GM23248 (cell line): ENCODE measurements at regions not wholly inside any gene's neighbourhood (a gene's known extent, or its start where the extent isn't known, plus 50 kb on each side); places are given as distances from the start of the nearest gene placed in this dataset.
"Not testable (repeated sequence)": the region's sequence is repeated elsewhere in the genome, so short reads cannot be mapped to it uniquely, and the experiment has no call there.

ENCODE experiments used
- DNase-seq: peaks from one replicate; pipeline ENCODE4 v3.0.0-alpha.2; 2015
- H2AFZ ChIP-seq: fragments of 200-600 bp; sonication (generic); 2 replicates; pipeline ENCODE4 v1.6.1; 2016; ENCODE audit warnings: antibody characterized with exemption
- H3F3A ChIP-seq: fragments of 200-600 bp; sonication (generic); 2 replicates; pipeline ENCODE4 v1.6.1; 2016; ENCODE audit warnings: mild to moderate bottlenecking, antibody characterized with exemption, mixed run types; ENCODE audit not compliant: insufficient read depth
- H3K27ac ChIP-seq: fragments of 200-600 bp; sonication (generic); 2 replicates; pipeline ENCODE4 v1.5.1; 2016; ENCODE audit warnings: mild to moderate bottlenecking
- H3K27me3 ChIP-seq: fragments of 200-600 bp; sonication (generic); replicated peaks from 2 replicates; pipeline ENCODE4 v1.6.1; 2016; ENCODE audit warnings: mild to moderate bottlenecking; ENCODE audit not compliant: insufficient read depth
- H3K36me3 ChIP-seq: fragments of 200-600 bp; sonication (generic); 2 replicates; pipeline ENCODE4 v1.6.1; 2016; ENCODE audit warnings: low read depth, mild to moderate bottlenecking
- H3K4me1 ChIP-seq: fragments of 200-600 bp; sonication (generic); 2 replicates; pipeline ENCODE4 v1.6.1; 2016; ENCODE audit warnings: mild to moderate bottlenecking; ENCODE audit not compliant: insufficient read depth
- H3K4me2 ChIP-seq: fragments of 200-600 bp; sonication (generic); one replicate; pipeline ENCODE4 v1.6.1; 2016; ENCODE audit warnings: mild to moderate bottlenecking; ENCODE audit not compliant: unreplicated experiment
- H3K4me3 ChIP-seq: fragments of 200-600 bp; sonication (generic); 2 replicates; pipeline ENCODE4 v1.5.1; 2016; ENCODE audit warnings: mild to moderate bottlenecking
- H3K79me2 ChIP-seq: fragments of 200-600 bp; sonication (generic); 2 replicates; pipeline ENCODE4 v1.6.1; 2016; ENCODE audit warnings: mild to moderate bottlenecking; ENCODE audit not compliant: insufficient read depth
- H3K9ac ChIP-seq: fragments of 200-600 bp; sonication (generic); 2 replicates; pipeline ENCODE4 v1.6.1; 2016; ENCODE audit warnings: mild to moderate bottlenecking
- H3K9me2 ChIP-seq: fragments of 200-600 bp; sonication (generic); 2 replicates; pipeline ENCODE4 v1.6.1; 2016; ENCODE audit warnings: mixed run types, mild to moderate bottlenecking, moderate library complexity; ENCODE audit not compliant: insufficient read depth
- H3K9me3 ChIP-seq: fragments of 200-600 bp; sonication (generic); one replicate; pipeline ENCODE4 v1.6.1; 2017; ENCODE audit warnings: low read depth
- H4K20me1 ChIP-seq: fragments of 200-600 bp; sonication (generic); 2 replicates; pipeline ENCODE4 v1.6.0; 2016; ENCODE audit not compliant: insufficient read depth
- EZH2 ChIP-seq: fragments of 200-600 bp; sonication (generic); IDR thresholded peaks from 2 replicates; pipeline ENCODE4 v1.6.1; 2018; ENCODE audit warnings: antibody characterized with exemption, mild to moderate bottlenecking; ENCODE audit not compliant: insufficient read depth, poor library complexity, severe bottlenecking
- EZH2phosphoT487 ChIP-seq: fragments of 200-600 bp; sonication (generic); IDR thresholded peaks from 2 replicates; pipeline ENCODE4 v1.6.1; 2018; ENCODE audit warnings: antibody characterized with exemption, moderate library complexity, mild to moderate bottlenecking, low read depth; ENCODE audit not compliant: insufficient read depth
- WGBS, 2 experiments: methylation state at CpG; one replicate each; pipeline ENCODE4 v1.1.6; 2015 to 2017; ENCODE audit warnings: low lambda C conversion rate in 2 of 2, low coverage in 1 of 2; ENCODE audit errors: missing lambda C conversion rate in 2 of 2; 5-methylcytosine and 5-hydroxymethylcytosine counted together
- in situ Hi-C: fragments of 300-500 bp; cut with MboI; formaldehyde crosslinking; loops from 2 replicates; pipeline ENCODE4 v1.15.0; 2020

- Histone ChIP-seq H3F3A (no peaks in the 10 kb centered on the region), H2AFZ (no peak overlapping the region), H4K20me1 (no peaks in the 10 kb centered on the region), H3K4me1 (no peaks in the 10 kb centered on the region), H3K4me2 (no peak overlapping the region), H3K4me3 (no peak overlapping the region), H3K9me2 (no peaks in the 10 kb centered on the region), H3K79me2 (no peaks in the 10 kb centered on the region), H3K27ac (no peak overlapping the region), H3K27me3 (no peaks in the 10 kb centered on the region), H3K36me3 (no peaks in the 10 kb centered on the region), H3K9me3 (no peaks in the 10 kb centered on the region), H3K9ac (no peak overlapping the region)
- TF ChIP-seq EZH2phosphoT487 = no peak
- no peak for TF ChIP-seq EZH2
- DNase-seq = peak; percentile 61
- in situ Hi-C loops = no loop called here
Observed at GRCh38 chr18:40152859-40153258, 1802.2 kb upstream of the PIK3C3 start.

- in situ Hi-C loops = no loop called here
- 67 to 76% methylated on average over 4 of the region's 4 CpGs for WGBS, 2 experiments
- H3F3A ChIP-seq = no peaks in the 10 kb centered on the region
- no peaks in the 10 kb centered on the region for H3K27me3 ChIP-seq
- no peak overlapping the region for H3K27ac ChIP-seq
- no peaks in the 10 kb centered on the region for H3K9me2 ChIP-seq
- no peaks in the 10 kb centered on the region for H3K36me3 ChIP-seq
- no peaks in the 10 kb centered on the region for H3K9me3 ChIP-seq
- DNase-seq = no peak
- no peaks in the 10 kb centered on the region for H3K79me2 ChIP-seq
- H3K4me1 ChIP-seq = no peaks in the 10 kb centered on the region
- H3K9ac ChIP-seq = no peak overlapping the region
- H3K4me3 ChIP-seq = no peak overlapping the region
- TF ChIP-seq EZH2 (no peak), EZH2phosphoT487 (no peak)
- H2AFZ ChIP-seq = no peak overlapping the region
- H4K20me1 ChIP-seq = no peaks in the 10 kb centered on the region
- no peak overlapping the region for H3K4me2 ChIP-seq
Observed at GRCh38 chr18:40148960-40149359, 1806.1 kb upstream of the PIK3C3 start.

- Histone ChIP-seq H3K4me2 (no peak overlapping the region), H3K9me3 (no peaks in the 10 kb centered on the region), H4K20me1 (no peaks in the 10 kb centered on the region), H3K4me3 (no peak overlapping the region), H2AFZ (no peak overlapping the region), H3K9ac (no peak overlapping the region), H3F3A (no peaks in the 10 kb centered on the region), H3K79me2 (no peaks in the 10 kb centered on the region), H3K4me1 (no peaks in the 10 kb centered on the region), H3K9me2 (no peaks in the 10 kb centered on the region), H3K36me3 (no peaks in the 10 kb centered on the region), H3K27ac (no peak overlapping the region), H3K27me3 (no peaks in the 10 kb centered on the region)
- WGBS, 2 experiments = 39 to 44% methylated on average over 2 of the region's 2 CpGs
- in situ Hi-C loops = no loop called here
- no peak for DNase-seq
- TF ChIP-seq EZH2phosphoT487 (no peak), EZH2 (no peak)
Observed at GRCh38 chr18:40133253-40133652, 1821.8 kb upstream of the PIK3C3 start.

GRCh38 chr18:40132438-40132837 is 1822.6 kb upstream of the PIK3C3 start:
- H3K4me1 ChIP-seq, H3K36me3 ChIP-seq, H3K27me3 ChIP-seq, H3K79me2 ChIP-seq, in situ Hi-C loops, H2AFZ ChIP-seq, H3K4me2 ChIP-seq, H3K27ac ChIP-seq, H3K9ac ChIP-seq, H3K4me3 ChIP-seq, H3F3A ChIP-seq, H3K9me3 ChIP-seq, H4K20me1 ChIP-seq, H3K9me2 ChIP-seq, DNase-seq: not testable (repeated sequence)
- WGBS, 2 experiments = 35 to 40% methylated on average over 4 of the region's 4 CpGs

- no peak overlapping the region for H3K27ac ChIP-seq
- WGBS, 2 experiments = 22 to 25% methylated on average over 2 of the region's 2 CpGs
- H3K79me2 ChIP-seq = no peaks in the 10 kb centered on the region
- H3F3A ChIP-seq = no peaks in the 10 kb centered on the region
- H3K4me1 ChIP-seq = no peaks in the 10 kb centered on the region
- no peaks in the 10 kb centered on the region for H3K9me2 ChIP-seq
- no peak overlapping the region for H3K4me2 ChIP-seq
- H3K4me3 ChIP-seq = no peak overlapping the region
- H3K36me3 ChIP-seq = no peaks in the 10 kb centered on the region
- H3K9ac ChIP-seq = no peak overlapping the region
- H4K20me1 ChIP-seq = no peaks in the 10 kb centered on the region
- no peaks in the 10 kb centered on the region for H3K27me3 ChIP-seq
- in situ Hi-C loops = no loop called here
- no peaks in the 10 kb centered on the region for H3K9me3 ChIP-seq
- peak; percentile 45 for DNase-seq
- TF ChIP-seq EZH2phosphoT487 = no peak
- TF ChIP-seq EZH2 = no peak
- H2AFZ ChIP-seq = no peak overlapping the region
Observed at GRCh38 chr18:40124107-40124506, 1830.9 kb upstream of the PIK3C3 start.
